T-cell (primary cell): ENCODE measurements at regions not wholly inside any gene's neighbourhood (a gene's known extent, or its start where the extent isn't known, plus 50 kb on each side); places are given as distances from the start of the nearest gene placed in this dataset.

ENCODE experiments used
- ATAC-seq, 4 experiments: fragments of 200-7000 bp in 3 of 4; fragments of 150-1000 bp in 1 of 4; cut with Tn5 transposase; replicated peaks in 1 of 4; 1 replicate in 3 of 4; 2 replicates in 1 of 4; pipeline ENCODE4 v1.10.0; 2021; ENCODE audit warnings: moderate library complexity in 3 of 4, mild to moderate bottlenecking in 2 of 4, moderate number of reproducible peaks in 1 of 4
- CTCF ChIA-PET, 2 donors: fragments of 300-600 bp; sonication (Branson Sonifier 250); formaldehyde crosslinking; loops; one replicate each; lab custom pipeline; 2022; ENCODE audit warnings: antibody characterized with exemption in 2 of 2; lab: Charles Lee
- POLR2A ChIA-PET, 2 donors: fragments of 300-600 bp; sonication (Branson Sonifier 250); formaldehyde crosslinking; loops; one replicate each; lab custom pipeline; 2022; ENCODE audit warnings: antibody characterized with exemption in 2 of 2; lab: Charles Lee
- DNase-seq, 35 experiments: peaks; one replicate each; pipeline versions ENCODE4 v3.0.0 to v3.0.0-alpha.2; 2013 to 2023
- H3K27ac ChIP-seq: one replicate; pipeline ENCODE4 v1.5.1; 2013; ENCODE audit warnings: low read length
- H3K27me3 ChIP-seq, 2 experiments: replicated peaks in 1 of 2; 1 replicate in 1 of 2; 2 replicates in 1 of 2; pipeline versions ENCODE4 v1.6.1 to v1.7.0; 2013; ENCODE audit warnings: low read length in 1 of 2, mixed read lengths in 1 of 2; ENCODE audit not compliant: control insufficient read depth in 2 of 2, insufficient read depth in 2 of 2; ENCODE audit errors: extremely low read depth in 1 of 2
- H3K36me3 ChIP-seq, 2 donors: 1 replicate in 1 of 2; 2 replicates in 1 of 2; pipeline versions ENCODE4 v1.6.1 to v1.7.0; 2013; ENCODE audit warnings: low read length in 1 of 2; ENCODE audit not compliant: control insufficient read depth in 2 of 2, insufficient read depth in 1 of 2; ENCODE audit errors: extremely low read depth in 1 of 2
- H3K4me1 ChIP-seq, 2 experiments: 1 replicate in 1 of 2; 2 replicates in 1 of 2; pipeline versions ENCODE4 v1.6.1 to v1.7.0; 2013; ENCODE audit warnings: low read length in 2 of 2, mixed read lengths in 1 of 2; ENCODE audit not compliant: insufficient read depth in 2 of 2, control insufficient read depth in 1 of 2; ENCODE audit errors: extremely low read depth in 1 of 2
- H3K4me3 ChIP-seq, 2 donors: 1 replicate in 1 of 2; 2 replicates in 1 of 2; pipeline versions ENCODE4 v1.5.1 to v1.7.0; 2013; ENCODE audit warnings: mild to moderate bottlenecking in 2 of 2, low read length in 1 of 2, moderate library complexity in 1 of 2; ENCODE audit not compliant: control insufficient read depth in 1 of 2; ENCODE audit errors: extremely low read depth in 1 of 2
- H3K9me3 ChIP-seq: 2 replicates; pipeline ENCODE4 v1.7.0; 2013
- H3K27ac Mint-ChIP-seq, 2 donors: one replicate each; pipeline ENCODE4 v1.8.0; 2020 to 2021; ENCODE audit warnings: mild to moderate bottlenecking in 2 of 2, mixed read lengths in 2 of 2
- H3K27me3 Mint-ChIP-seq, 2 donors: one replicate each; pipeline ENCODE4 v1.8.0; 2021 to 2022; ENCODE audit warnings: mixed read lengths in 2 of 2
- H3K36me3 Mint-ChIP-seq: one replicate; pipeline ENCODE4 v1.8.0; 2021; ENCODE audit warnings: mixed read lengths
- H3K4me1 Mint-ChIP-seq, 3 donors: one replicate each; pipeline ENCODE4 v1.8.0; 2020 to 2022; ENCODE audit warnings: mixed read lengths in 3 of 3, mild to moderate bottlenecking in 1 of 3
- H3K4me3 Mint-ChIP-seq, 3 donors: one replicate each; pipeline ENCODE4 v1.8.0; 2020 to 2022; ENCODE audit warnings: mild to moderate bottlenecking in 3 of 3, mixed read lengths in 3 of 3, moderate library complexity in 3 of 3
- H3K9me3 Mint-ChIP-seq, 3 donors: one replicate each; pipeline ENCODE4 v1.8.0; 2020 to 2022; ENCODE audit warnings: mixed read lengths in 3 of 3
- WGBS: methylation state at CpG from one replicate; pipeline ENCODE4 v1.1.5; 2013; ENCODE audit warnings: missing lambda C conversion rate; ENCODE audit not compliant: insufficient coverage; 5-methylcytosine and 5-hydroxymethylcytosine counted together

DNA sequence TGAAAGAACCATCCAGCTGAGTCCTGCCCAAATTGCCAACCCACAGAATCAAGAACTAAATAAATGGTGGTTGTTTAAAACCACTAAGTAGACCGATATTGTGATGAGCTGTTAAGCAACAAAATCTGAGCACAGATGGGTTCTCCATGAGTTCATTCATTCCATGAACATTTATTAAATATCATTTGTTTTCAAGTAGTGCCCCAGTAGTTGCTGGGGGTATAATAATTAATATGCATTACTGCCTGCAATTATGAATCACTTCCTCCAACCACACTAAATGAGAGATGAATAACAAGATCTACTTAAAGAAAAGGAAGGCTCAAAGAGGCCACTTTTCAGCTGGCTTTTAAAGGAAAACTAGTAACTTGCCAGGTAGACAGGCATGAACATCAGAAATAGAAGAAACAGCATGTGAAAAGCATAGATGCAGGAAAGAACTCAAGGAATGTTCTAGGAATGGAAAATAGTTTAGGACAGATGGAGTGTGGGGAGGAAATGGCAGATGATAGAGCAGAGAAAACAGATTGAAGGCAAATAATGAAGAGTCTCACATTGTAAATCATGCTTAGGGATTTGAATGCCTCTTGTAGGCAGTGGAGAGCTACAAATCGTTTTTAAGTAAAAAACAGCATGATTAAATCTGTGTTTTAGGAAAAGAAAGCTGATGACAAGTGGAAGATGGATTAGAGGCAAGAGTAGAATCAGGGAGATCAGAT is 641.7 kb upstream of the DIPK2B start:
- Mint-ChIP-seq H3K27ac (peak overlapping the region; percentile 13 to 80), H3K27me3 (no peaks in the 10 kb centered on the region), H3K9me3 (no peaks in the 10 kb centered on the region), H3K36me3 (peaks cover 4% of the 10 kb centered on the region), H3K4me3 (no peak overlapping the region), H3K4me1 (peaks cover 7 to 22% (median 8%) of the 10 kb centered on the region in 3 donors)
- POLR2A ChIA-PET, result interaction anchor here in 1 of 2 donors (0.6 kb wide), 1 partner anchor 68 kb away, joined by 3 read pairs; no protein-coding TSS in a partner anchor
- ATAC-seq (no peak), DNase-seq (no peak)
- CTCF ChIA-PET, result interaction anchor here (0.5 to 1.7 kb wide), 5 partner anchors 9 to 144 kb away, joined by 3 to 5 read pairs (median 3); no protein-coding TSS in a partner anchor
- H3K36me3 ChIP-seq, result no peaks in the 10 kb centered on the region
- WGBS, result no CpG with 5 or more reads among the region's 2 CpGs
- H3K27me3 ChIP-seq, result no peaks in the 10 kb centered on the region
- H3K27ac ChIP-seq, result no peak overlapping the region
- H3K4me3 ChIP-seq, result no peak overlapping the region
- H3K4me1 ChIP-seq, result peaks cover 0 to 5% of the 10 kb centered on the region in 2 experiments
- H3K9me3 ChIP-seq, result no peaks in the 10 kb centered on the region

DNA sequence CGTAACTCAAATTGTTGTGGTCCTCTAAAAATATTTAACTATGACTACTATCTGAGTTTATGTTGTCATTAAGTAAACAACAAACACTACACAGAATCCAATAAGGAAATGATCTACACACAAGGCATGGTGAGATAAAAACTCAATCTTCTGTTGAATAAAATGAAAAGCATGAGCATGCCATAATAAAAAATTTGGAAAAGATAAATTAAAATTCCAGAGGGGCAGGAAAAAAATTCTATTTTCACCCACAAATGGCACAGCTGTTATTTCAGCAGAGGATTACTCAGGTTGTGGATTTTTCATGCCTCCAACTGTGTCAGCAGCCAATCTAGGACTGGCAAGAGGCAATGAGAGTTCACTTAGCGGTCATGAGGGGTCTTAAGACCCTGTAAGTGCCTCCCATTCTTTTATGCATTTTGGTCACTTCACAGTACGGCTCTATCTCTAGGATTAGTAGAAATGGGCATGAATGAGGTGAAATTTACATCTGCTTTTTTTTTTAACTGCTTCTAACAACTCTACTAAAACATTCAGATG is 639.8 kb upstream of the DIPK2B start:
- POLR2A ChIA-PET, result interaction anchor here in 1 of 2 donors (0.6 kb wide), 1 partner anchor 8 kb away, joined by 5 read pairs; no protein-coding TSS in a partner anchor

DNA sequence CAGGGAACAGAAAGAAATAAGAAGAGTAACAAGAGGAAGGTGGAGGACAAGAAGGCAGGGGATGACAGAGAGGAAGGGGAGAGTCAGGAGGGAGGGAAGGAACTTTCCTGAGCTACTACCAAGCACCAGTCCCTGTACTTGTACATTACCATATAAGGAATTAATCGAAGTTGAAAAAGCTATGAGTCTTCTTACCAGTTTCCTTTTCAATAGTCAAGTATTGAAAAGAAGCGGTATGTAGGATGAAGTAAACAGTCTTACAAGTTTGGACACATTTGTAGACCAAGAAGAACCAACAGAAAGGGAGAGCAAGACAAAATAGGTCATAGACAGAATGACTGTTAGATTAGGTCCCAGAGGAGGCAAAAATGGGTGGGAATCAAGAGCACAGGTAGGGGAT is 629.7 kb upstream of the DIPK2B start:
- POLR2A ChIA-PET, result interaction anchor here in 1 of 2 donors (0.6 kb wide), 1 partner anchor 28 kb away, joined by 3 read pairs; no protein-coding TSS in a partner anchor
- WGBS, result no CpG with 5 or more reads among the region's 2 CpGs

More for the DNA sequence above, 639.8 kb upstream of the DIPK2B start:
- H3K36me3 ChIP-seq, result no peaks in the 10 kb centered on the region
- DNase-seq, result no peak
- Mint-ChIP-seq H3K27me3 (no peaks in the 10 kb centered on the region), H3K9me3 (no peaks in the 10 kb centered on the region), H3K4me3 (no peak overlapping the region), H3K4me1 (peaks cover 7 to 20% (median 8%) of the 10 kb centered on the region in 3 donors), H3K27ac (no peak overlapping the region), H3K36me3 (no peaks in the 10 kb centered on the region)
- no peaks in the 10 kb centered on the region for H3K9me3 ChIP-seq
- no peaks in the 10 kb centered on the region for H3K27me3 ChIP-seq
- H3K4me1 ChIP-seq, result peaks cover 0 to 5% of the 10 kb centered on the region in 2 experiments
- H3K4me3 ChIP-seq, result no peak overlapping the region
- no CpG with 5 or more reads among the region's 3 CpGs for WGBS
- ATAC-seq, result no peak
- H3K27ac ChIP-seq, result no peak overlapping the region
- CTCF ChIA-PET, result interaction anchor here in 1 of 2 donors (0.8 kb wide), 1 partner anchor 39 kb away, joined by 8 read pairs; no protein-coding TSS in a partner anchor

GRCh38 chrX:45824471-45824870 is 623.8 kb upstream of the DIPK2B start:
- Mint-ChIP-seq H3K27me3 (peaks cover 0 to 3% of the 10 kb centered on the region in 2 donors), H3K36me3 (no peaks in the 10 kb centered on the region), H3K9me3 (no peaks in the 10 kb centered on the region), H3K4me3 (no peak overlapping the region), H3K4me1 (peaks cover 0 to 4% (median 4%) of the 10 kb centered on the region in 3 donors), H3K27ac (no peak overlapping the region)
- H3K27ac ChIP-seq, result no peak overlapping the region
- no CpG with 5 or more reads among the region's 6 CpGs for WGBS
- ATAC-seq, result no peak
- H3K36me3 ChIP-seq, result no peaks in the 10 kb centered on the region
- no peaks in the 10 kb centered on the region for H3K27me3 ChIP-seq
- ChIA-PET CTCF (interaction anchor here in 1 of 2 donors (0.7 kb wide), 1 partner anchor 16 kb away, joined by 3 read pairs; no protein-coding TSS in a partner anchor), POLR2A (no interaction called here)
- no peaks in the 10 kb centered on the region for H3K4me1 ChIP-seq
- H3K4me3 ChIP-seq, result no peak overlapping the region
- DNase-seq, result peak in 4 of 35 experiments; percentile 9 to 28 (median 16)
- no peaks in the 10 kb centered on the region for H3K9me3 ChIP-seq

More for the DNA sequence above, 629.7 kb upstream of the DIPK2B start:
- no peak for ATAC-seq
- H3K4me1 Mint-ChIP-seq, result peaks cover 0 to 21% (median 0%) of the 10 kb centered on the region in 3 donors
- no peak overlapping the region for H3K4me3 Mint-ChIP-seq
- peak overlapping the region in 1 of 2 donors; percentile 24 for H3K27ac Mint-ChIP-seq
- Histone ChIP-seq H3K27me3 (no peaks in the 10 kb centered on the region), H3K27ac (no peak overlapping the region), H3K36me3 (no peaks in the 10 kb centered on the region), H3K4me1 (no peaks in the 10 kb centered on the region), H3K4me3 (no peak overlapping the region), H3K9me3 (no peaks in the 10 kb centered on the region)
- no peak for DNase-seq
- peaks cover 0 to 5% (median 0%) of the 10 kb centered on the region in 3 donors for H3K9me3 Mint-ChIP-seq
- peaks cover 0 to 5% of the 10 kb centered on the region in 2 donors for H3K27me3 Mint-ChIP-seq
- CTCF ChIA-PET, result interaction anchor here in 1 of 2 donors (0.6 kb wide), 1 partner anchor 1643 kb away, joined by 3 read pairs; no protein-coding TSS in a partner anchor
- H3K36me3 Mint-ChIP-seq, result peaks cover 8% of the 10 kb centered on the region

- ChIA-PET POLR2A (no interaction called here), CTCF (interaction anchor here (0.5 to 0.7 kb wide), 2 partner anchors 14 to 15 kb away, joined by 3 read pairs; no protein-coding TSS in a partner anchor)
- H3K36me3 Mint-ChIP-seq, result no peaks in the 10 kb centered on the region
- DNase-seq, result no peak
- ATAC-seq, result no peak
- Histone ChIP-seq H3K9me3 (no peaks in the 10 kb centered on the region), H3K4me3 (no peak overlapping the region), H3K4me1 (no peaks in the 10 kb centered on the region), H3K27me3 (no peaks in the 10 kb centered on the region), H3K36me3 (no peaks in the 10 kb centered on the region), H3K27ac (no peak overlapping the region)
- H3K4me3 Mint-ChIP-seq, result no peak overlapping the region
- no peak overlapping the region for H3K27ac Mint-ChIP-seq
- H3K27me3 Mint-ChIP-seq, result peaks cover 0 to 3% of the 10 kb centered on the region in 2 donors
- H3K4me1 Mint-ChIP-seq, result peaks cover 0 to 4% (median 4%) of the 10 kb centered on the region in 3 donors
- H3K9me3 Mint-ChIP-seq, result no peaks in the 10 kb centered on the region
- WGBS, result no CpG with 5 or more reads among the region's 1 CpG
Measured at GRCh38 chrX:45823536-45823935, 622.9 kb upstream of the DIPK2B start.

DNA sequence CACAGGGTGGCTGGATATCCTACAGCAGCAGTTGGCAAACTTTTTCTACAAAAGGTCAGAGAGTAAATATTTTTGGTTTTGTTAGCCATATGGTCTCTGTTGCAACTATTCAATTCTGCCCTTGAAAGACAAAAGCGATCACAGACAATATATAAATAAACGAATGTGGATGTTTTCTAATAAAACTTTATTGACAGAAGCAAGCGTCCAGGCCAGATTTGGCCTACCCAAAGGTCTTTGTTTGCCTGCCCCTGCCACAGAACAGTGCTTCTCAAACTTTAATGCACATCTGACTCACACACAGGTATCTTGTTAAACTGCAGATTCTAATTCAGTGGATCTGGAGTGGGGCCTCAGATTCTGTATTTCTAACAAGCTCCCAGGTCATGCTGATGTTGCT is 621.4 kb upstream of the DIPK2B start:
- no peak overlapping the region for H3K4me3 ChIP-seq
- Mint-ChIP-seq H3K9me3 (no peaks in the 10 kb centered on the region), H3K27me3 (peaks cover 0 to 3% of the 10 kb centered on the region in 2 donors), H3K4me1 (peaks cover 0 to 4% (median 4%) of the 10 kb centered on the region in 3 donors), H3K4me3 (no peak overlapping the region), H3K36me3 (no peaks in the 10 kb centered on the region), H3K27ac (no peak overlapping the region)
- CTCF ChIA-PET, result no interaction called here
- no peaks in the 10 kb centered on the region for H3K27me3 ChIP-seq
- DNase-seq (no peak), ATAC-seq (no peak)
- WGBS, result no CpG with 5 or more reads among the region's 3 CpGs
- POLR2A ChIA-PET, result no interaction called here
- no peaks in the 10 kb centered on the region for H3K4me1 ChIP-seq
- no peaks in the 10 kb centered on the region for H3K9me3 ChIP-seq
- no peaks in the 10 kb centered on the region for H3K36me3 ChIP-seq
- no peak overlapping the region for H3K27ac ChIP-seq
